GM18909 (cell line): ENCODE measurements at regions not wholly inside any gene's neighbourhood (a gene's known extent, or its start where the extent isn't known, plus 50 kb on each side); places are given as distances from the start of the nearest gene placed in this dataset.
A peak's percentile ranks its signal among the peaks of the same experiment; 100 is the strongest.

Experiments used
- ATAC-seq: cut with Tn5 transposase; IDR thresholded peaks from one replicate; pipeline ENCODE4 v1.9.1; 2021; ENCODE audit warnings: mild to moderate bottlenecking; ENCODE audit not compliant: unreplicated experiment, poor library complexity

- no peak for ATAC-seq
Observed at GRCh38 chr12:115485503-115485902, 792.0 kb downstream of the MED13L start.

GRCh38 chr12:115482943-115483342, 794.5 kb downstream of the MED13L start:
- no peak for ATAC-seq

GRCh38 chr12:115481141-115481540, 796.4 kb downstream of the MED13L start:
- peak; percentile 44 for ATAC-seq

GRCh38 chr12:115478505-115478904, 794.5 kb upstream of the TBX3 start:
- ATAC-seq: no peak

- ATAC-seq: no peak
Observed at GRCh38 chr12:115474539-115475353, 790.8 kb upstream of the TBX3 start.

GRCh38 chr12:115473257-115473956, 789.4 kb upstream of the TBX3 start:
- ATAC-seq: no peak

GRCh38 chr12:115472852-115473251, 788.9 kb upstream of the TBX3 start:
- ATAC-seq: no peak

- no peak for ATAC-seq
Observed at GRCh38 chr12:115470977-115471376, 787.0 kb upstream of the TBX3 start.

GRCh38 chr12:115470526-115470925, 786.6 kb upstream of the TBX3 start:
- no peak for ATAC-seq

- no peak for ATAC-seq
Observed at GRCh38 chr12:115468087-115468510, 784.1 kb upstream of the TBX3 start.

GRCh38 chr12:115467531-115467930, 783.6 kb upstream of the TBX3 start:
- ATAC-seq: no peak

- ATAC-seq: no peak
Observed at GRCh38 chr12:115466076-115466475, 782.1 kb upstream of the TBX3 start.

- ATAC-seq: no peak
Observed at GRCh38 chr12:115464661-115465060, 780.7 kb upstream of the TBX3 start.

GRCh38 chr12:115464111-115464581, 780.2 kb upstream of the TBX3 start:
- ATAC-seq: no peak

- no peak for ATAC-seq
Observed at GRCh38 chr12:115461401-115461800, 777.4 kb upstream of the TBX3 start.

- no peak for ATAC-seq
Observed at GRCh38 chr12:115457798-115458197, 773.8 kb upstream of the TBX3 start.

- ATAC-seq: no peak
Observed at GRCh38 chr12:115456946-115457689, 773.1 kb upstream of the TBX3 start.

- no peak for ATAC-seq
Observed at GRCh38 chr12:115455268-115455681, 771.3 kb upstream of the TBX3 start.

GRCh38 chr12:115452751-115453281, 768.8 kb upstream of the TBX3 start:
- no peak for ATAC-seq
